ENCODE measurements at regions not wholly inside any gene's neighbourhood (a gene's known extent, or its start where the extent isn't known, plus 50 kb on each side); places are given as distances from the start of the nearest gene placed in this dataset.
"Not testable (repeated sequence)": the region's sequence is repeated elsewhere in the genome, so short reads cannot be mapped to it uniquely, and the experiment has no call there.

GRCh38 chr17:70709596-70709995 lies 540.3 kb downstream of the KCNJ2 start:
- DNase-seq (ENCODE audit: low read depth): no peak

DNA sequence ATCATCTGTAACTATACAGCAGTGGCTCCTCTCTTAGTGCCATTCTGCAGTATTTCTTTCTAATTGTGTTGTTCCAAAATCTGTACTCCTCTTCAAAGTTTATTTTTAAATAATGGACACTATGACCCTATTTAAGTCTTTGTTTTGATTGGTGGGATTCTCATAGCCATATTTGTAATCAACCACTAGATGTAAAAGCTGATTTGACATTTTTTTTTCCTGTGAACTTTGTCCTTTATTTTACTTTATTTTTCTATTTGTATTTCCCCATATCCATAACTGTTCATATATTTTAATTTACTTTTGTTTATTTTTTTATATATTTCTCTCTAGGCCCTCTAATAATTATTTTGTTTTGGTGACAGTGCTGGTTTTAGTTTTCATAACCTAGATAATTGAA lies 544.4 kb downstream of the KCNJ2 start:
- DNase-seq (ENCODE audit: low read depth): no peak

DNA sequence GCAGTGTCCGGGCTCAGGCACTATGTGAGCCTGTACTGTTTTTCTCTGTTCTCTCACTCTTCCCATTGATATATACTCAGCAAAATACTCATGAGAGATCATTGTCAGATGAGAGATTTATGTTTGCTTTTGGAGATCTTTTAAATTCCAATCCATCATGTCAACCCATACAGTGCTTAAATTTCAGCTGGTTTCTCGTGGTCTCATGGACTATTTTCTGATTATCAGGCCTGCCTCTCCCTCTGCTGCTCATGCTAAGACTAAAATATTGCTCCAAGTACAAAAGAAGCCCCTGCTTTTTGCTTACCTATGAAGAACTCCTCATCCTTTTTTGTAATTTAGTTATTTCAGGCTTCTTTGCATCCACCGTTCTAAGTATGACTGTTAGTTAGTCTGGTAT lies 547.2 kb downstream of the KCNJ2 start:
- DNase-seq (ENCODE audit: low read depth): no peak

DNA sequence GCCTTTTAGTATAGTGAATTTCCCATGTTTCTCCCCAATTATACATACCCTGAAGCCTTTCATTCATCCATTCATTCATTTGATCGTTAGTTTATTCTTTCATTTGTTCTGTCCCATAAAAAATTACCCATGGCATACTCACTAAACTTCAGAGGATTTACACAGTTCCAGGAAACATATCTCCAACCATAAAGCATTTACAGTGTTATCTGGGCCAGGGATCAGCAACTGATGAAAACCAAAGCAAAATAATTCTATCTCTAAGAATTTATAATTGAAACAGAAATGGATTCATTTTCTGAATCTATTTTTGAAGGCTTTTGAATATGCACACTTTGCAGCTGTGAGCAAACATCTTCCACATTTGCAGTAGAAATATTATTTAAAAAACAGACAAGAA lies 547.7 kb downstream of the KCNJ2 start:
- DNase-seq (ENCODE audit: low read depth): no peak

GRCh38 chr17:70736375-70736957 lies 567.1 kb downstream of the KCNJ2 start:
- DNase-seq (ENCODE audit: low read depth): no peak

- no peak for DNase-seq (ENCODE audit: low read depth)
Observed at GRCh38 chr17:70739065-70739464, 569.7 kb downstream of the KCNJ2 start.

- not testable (repeated sequence) for DNase-seq (ENCODE audit: low read depth)
Observed at GRCh38 chr17:70746574-70746973, 577.2 kb downstream of the KCNJ2 start.

DNA sequence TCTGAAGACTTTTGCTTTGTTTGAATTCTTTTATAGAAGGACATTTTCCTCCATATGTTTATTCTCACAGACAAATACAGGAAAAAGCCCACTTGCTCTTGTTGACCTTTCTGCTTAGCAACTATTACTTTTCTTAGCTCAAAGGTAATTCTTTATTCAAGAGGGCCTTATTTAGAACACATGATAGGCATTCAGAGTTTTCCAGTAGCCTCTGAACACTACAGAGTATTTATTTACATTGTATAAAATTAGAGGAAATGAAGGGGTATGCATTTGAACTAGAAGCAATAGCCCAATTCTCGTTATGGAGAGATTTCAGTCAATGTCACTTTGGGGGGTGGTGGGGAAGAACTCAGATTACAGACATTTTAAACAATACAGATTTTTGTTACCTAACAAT lies 581.7 kb downstream of the KCNJ2 start:
- no peak for DNase-seq (ENCODE audit: low read depth)

GRCh38 chr17:70752461-70752860 lies 583.1 kb downstream of the KCNJ2 start:
- DNase-seq (ENCODE audit: low read depth): not testable (repeated sequence)

- DNase-seq (ENCODE audit: low read depth): no peak
Observed at GRCh38 chr17:70752966-70753467, 583.7 kb downstream of the KCNJ2 start.

GRCh38 chr17:70763018-70763417 lies 593.7 kb downstream of the KCNJ2 start:
- no peak for DNase-seq (ENCODE audit: low read depth)

DNA sequence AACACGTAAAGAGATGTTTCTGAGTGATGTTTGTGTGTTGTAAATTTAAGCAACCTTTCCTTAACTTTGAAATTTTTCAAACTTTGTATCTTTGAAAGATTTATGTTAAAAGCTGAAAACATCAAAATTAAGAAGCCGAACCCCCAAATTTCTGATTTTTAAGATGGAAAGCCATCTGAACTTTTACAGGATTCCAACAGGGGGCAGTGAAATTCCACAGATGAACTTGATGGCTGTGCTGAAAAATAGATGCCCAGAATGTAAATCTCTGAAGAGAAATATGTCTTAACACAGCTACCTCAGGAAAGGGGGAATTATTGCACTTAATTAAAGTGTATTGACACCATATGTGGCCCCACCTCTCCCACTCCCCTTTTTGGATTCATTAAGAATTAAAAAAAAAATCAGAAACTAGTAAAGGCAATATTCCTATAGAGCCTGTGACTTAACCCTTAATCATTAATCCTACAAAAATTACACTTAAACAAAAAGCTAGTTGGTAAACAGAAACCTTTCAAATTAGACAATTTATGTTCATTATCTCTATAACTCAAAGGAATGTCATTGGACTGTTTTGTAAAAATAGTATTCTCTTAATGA lies 597.9 kb downstream of the KCNJ2 start:
- DNase-seq (ENCODE audit: low read depth): peak; percentile 48

DNA sequence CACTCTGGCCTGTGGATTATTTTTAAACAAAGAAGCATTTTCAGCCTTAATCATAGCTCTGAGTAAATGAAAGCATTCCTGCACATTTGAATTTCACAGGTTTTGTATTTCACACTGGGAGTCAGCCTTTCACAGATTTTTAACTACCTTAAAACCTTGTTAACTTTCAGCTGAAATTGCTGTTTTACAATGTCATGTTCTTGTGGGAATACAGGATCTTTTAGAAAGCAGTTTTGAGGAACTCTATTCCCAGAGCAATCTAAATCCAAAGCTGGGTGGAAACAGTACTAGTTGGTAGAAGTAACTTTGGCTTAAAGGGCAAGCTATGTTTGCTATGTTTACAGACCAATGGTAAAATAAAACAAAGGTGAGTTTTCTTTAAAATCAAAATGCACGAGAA lies 600.6 kb downstream of the KCNJ2 start:
- no peak for DNase-seq (ENCODE audit: low read depth)

DNA sequence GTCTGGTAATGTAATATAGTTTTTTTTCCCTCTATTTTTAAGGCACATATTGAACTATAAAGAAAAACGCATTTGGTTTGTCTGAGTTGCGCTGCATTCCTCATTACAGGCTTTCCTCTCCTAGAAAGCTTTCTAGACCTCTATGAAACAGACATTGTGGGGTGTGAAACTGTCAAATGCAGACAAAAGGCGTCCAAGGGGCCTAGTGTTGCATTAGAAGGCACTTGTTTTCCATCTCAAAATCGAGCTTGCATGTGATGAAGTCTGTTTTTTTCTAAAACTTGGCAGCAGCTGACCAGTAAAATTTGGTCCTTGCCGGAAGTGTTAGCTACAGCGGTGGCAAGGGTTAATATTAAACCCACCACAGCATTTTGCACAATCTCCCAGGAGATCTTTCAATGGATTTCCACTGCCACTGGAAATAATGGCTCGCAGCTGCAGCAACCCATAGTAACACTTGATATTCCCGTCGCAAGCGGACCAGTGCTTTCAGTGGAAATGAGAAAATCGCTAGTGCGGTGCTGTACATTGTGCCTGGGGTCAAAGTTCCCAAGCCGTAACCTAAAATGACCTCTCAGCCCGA lies 602.6 kb downstream of the KCNJ2 start:
- DNase-seq (ENCODE audit: low read depth): peak; percentile 15

GRCh38 chr17:70772761-70773160 lies 603.4 kb downstream of the KCNJ2 start:
- peak; percentile 40 for DNase-seq (ENCODE audit: low read depth)

DNA sequence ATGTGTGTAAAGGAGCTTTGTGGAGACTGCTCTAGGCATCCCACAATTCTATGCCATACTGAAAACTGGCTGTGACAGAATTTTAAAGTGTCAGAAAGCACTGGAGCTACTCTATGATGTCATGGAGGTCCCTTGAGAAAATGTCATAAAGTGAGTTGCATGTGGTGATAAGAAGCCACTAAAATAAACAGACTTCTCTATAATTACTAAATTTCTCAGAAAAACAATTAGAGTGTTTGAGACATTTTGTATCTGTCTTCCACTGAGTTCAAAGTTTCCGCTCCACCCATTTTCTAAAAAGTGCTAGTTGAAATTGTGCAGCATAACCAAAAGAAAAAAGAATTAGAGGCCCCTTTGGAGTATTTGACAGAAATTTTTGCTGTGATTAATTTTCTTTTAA lies 603.9 kb downstream of the KCNJ2 start:
- no peak for DNase-seq (ENCODE audit: low read depth)

DNA sequence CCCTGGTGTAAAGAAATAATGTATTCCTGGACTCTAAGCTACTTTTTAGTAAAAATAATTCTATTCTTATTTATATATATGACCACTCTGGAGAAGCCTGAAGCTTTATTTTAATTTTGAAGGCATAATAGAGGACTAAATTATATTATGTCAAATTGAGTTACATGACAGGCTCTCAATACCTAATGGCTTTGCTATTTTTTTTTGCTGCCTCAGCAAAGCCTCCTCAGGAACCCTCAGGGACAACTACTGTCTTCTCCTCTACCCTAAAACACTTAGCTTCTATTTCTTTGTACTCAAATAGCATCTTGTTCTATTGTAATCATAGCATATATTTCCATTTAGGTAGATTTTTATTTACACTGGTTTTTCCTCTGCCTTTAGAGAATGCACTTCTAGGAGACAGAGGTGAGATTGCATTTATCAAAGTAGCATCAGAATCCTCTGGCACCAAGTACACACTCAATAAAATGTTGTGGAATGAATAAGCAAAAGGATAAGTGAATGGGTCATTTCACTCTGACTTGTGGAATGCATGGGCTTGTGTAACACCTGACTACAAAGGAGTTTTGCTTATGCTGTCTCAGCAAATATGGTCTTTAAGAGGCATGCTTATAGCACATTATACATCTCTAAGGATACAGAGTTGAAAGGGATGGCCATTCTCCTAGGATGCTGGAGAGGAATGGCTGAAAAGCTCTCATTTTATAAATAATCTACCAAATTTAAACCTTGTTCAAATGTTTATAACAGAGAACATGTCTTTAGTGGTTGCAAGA lies 605.2 kb downstream of the KCNJ2 start:
- DNase-seq (ENCODE audit: low read depth): peak; percentile 18

- no peak for DNase-seq (ENCODE audit: low read depth)
Observed at GRCh38 chr17:70775679-70776078, 606.3 kb downstream of the KCNJ2 start.

DNA sequence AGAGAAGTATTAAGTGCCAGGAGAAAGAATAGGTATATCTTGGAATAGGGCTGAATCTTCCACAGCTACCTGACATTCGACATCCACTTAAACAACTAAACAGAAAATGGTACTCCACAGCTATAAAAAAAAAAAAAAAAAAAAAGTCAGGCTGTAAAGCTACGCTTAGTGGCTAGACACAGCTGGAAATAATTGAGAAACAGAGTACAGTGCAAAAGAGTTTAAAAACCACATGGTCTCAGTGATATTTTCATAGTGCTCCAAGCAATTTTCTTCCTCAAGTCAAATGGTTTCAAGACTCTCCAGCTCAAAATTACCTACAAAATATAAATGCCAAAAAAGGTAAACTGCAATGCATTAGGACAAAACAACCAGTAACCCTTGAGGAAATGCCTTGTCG lies 607.1 kb downstream of the KCNJ2 start:
- no peak for DNase-seq (ENCODE audit: low read depth)

DNA sequence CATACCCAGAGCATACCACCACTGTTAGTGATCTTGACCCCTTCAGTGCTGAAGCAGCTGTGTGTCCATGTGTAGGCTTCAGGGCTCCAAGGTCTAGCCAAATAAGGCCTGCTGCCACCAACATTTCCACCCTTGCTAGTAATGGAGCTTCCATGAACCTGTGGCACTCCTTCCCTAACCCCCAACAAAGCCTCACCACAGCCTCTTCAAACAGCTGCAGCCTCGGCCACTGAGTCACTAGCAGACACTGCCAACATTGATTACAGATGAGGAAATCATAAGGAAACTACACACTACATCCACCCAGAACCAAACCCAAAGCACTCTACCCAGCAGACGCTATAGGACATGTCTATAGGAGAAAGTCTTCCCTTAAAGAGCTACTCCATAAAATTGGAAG lies 610.7 kb downstream of the KCNJ2 start:
- DNase-seq (ENCODE audit: low read depth): peak; percentile 23

DNA sequence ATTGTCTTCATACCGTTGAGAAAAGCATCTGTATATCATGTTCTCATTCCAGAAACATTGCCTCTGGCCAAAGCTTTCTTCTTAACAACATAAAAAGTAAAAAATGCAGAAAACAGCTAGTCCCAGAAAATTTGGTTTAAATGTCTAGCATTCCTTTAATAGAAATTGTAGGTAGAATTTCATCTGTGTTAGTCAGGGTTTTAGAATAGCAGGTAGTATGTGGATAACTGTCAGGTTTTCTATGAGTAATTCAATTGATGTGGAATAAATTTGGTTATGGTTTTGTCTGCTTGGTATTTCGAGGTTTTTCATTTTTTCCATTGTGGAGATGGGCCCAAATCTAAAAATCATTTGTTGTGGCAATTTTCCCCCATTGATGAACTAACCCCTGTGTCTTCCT lies 616.7 kb downstream of the KCNJ2 start:
- DNase-seq (ENCODE audit: low read depth): no peak

DNA sequence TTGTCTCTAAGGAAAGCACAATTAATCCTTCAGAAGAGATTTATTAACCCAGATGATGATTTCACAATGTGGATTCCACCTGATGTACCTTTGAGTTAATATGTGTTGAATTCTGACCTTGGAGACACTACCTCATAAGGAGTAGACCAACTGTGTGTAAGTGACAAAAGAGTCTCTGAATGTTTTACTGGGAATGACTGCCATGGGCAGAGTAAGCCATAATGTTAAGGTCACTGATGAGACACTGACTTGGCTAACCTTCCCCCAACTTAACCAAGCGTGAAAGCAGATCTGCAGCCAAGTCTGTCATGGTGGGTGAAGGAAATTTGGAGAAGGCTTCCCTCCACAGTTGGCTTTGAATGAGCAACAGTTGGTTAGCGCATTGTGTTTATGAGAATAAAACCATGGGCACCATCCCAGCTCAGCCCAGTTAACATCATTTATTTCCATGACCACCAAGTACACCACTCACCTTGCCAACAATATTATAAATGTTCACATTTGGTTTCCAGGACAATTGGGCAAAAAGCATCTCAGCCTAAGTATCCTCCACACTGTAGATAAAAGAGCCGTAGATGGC lies 618.5 kb downstream of the KCNJ2 start:
- peak; percentile 60 for DNase-seq (ENCODE audit: low read depth)
